ENCODE measurements at regions not wholly inside any gene's neighbourhood (a gene's known extent, or its start where the extent isn't known, plus 50 kb on each side); places are given as distances from the start of the nearest gene placed in this dataset.

DNA sequence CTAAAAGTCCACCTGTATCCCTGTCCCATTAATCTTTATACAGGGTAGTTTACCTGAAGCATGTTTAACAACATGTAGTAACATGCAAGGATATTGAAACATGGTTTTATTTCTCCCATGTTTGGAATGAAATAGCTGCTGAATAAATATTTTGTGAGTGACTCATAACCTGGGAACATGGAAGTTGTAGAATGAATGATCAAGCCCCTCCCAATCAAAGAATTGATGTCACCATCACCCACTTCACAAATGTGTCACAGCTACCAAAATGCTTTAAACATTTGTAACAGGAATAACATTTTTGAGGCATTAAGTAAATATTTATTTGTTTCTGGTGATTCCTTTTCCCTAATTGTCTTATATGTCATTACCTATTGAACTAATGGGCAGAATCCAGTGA lies 58.9 kb upstream of the TNFAIP3 start:
- TF ChIP-seq, protein P1, sequence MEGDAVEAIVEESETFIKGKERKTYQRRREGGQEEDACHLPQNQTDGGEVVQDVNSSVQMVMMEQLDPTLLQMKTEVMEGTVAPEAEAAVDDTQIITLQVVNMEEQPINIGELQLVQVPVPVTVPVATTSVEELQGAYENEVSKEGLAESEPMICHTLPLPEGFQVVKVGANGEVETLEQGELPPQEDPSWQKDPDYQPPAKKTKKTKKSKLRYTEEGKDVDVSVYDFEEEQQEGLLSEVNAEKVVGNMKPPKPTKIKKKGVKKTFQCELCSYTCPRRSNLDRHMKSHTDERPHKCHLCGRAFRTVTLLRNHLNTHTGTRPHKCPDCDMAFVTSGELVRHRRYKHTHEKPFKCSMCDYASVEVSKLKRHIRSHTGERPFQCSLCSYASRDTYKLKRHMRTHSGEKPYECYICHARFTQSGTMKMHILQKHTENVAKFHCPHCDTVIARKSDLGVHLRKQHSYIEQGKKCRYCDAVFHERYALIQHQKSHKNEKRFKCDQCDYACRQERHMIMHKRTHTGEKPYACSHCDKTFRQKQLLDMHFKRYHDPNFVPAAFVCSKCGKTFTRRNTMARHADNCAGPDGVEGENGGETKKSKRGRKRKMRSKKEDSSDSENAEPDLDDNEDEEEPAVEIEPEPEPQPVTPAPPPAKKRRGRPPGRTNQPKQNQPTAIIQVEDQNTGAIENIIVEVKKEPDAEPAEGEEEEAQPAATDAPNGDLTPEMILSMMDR (IDR thresholded peaks at IDR 0.05): no peak
- no peak for TF ChIP-seq POLR2A (IDR thresholded peaks at IDR 0.05)
- no peak for TF ChIP-seq POLR2AphosphoS5 (IDR thresholded peaks at IDR 0.05)
- TF ChIP-seq EP300 (IDR thresholded peaks at IDR 0.05): no peak
